PC-9 (cell line): ENCODE measurements at regions not wholly inside any gene's neighbourhood (a gene's known extent, or its start where the extent isn't known, plus 50 kb on each side); places are given as distances from the start of the nearest gene placed in this dataset.

ENCODE experiments used
- BruUV-seq: library from RNA; stranded (reverse); fragments of 400-500 nt; replicated peaks from 2 replicates; lab custom pipeline; 2021; lab: Mats Ljungman, UMichigan
- CTCF ChIA-PET: fragments of 300-600 bp; sonication (Branson Sonifier 250); formaldehyde crosslinking; loops from one replicate; lab custom pipeline; 2022; ENCODE audit warnings: antibody characterized with exemption; lab: Charles Lee
- POLR2A ChIA-PET: fragments of 300-600 bp; sonication (Branson Sonifier 250); formaldehyde crosslinking; loops from one replicate; lab custom pipeline; 2022; ENCODE audit warnings: antibody characterized with exemption; ENCODE audit not compliant: unreplicated experiment; lab: Charles Lee
- DNase-seq, 2 experiments: peaks; one replicate each; pipeline versions ENCODE4 v3.0.0 to v3.0.0-alpha.2; 2015 to 2022; ENCODE audit warnings: mixed read lengths in 1 of 2
- H2AFZ ChIP-seq: fragments of 200-600 bp; sonication (generic); 2 replicates; pipeline ENCODE4 v1.8.1; 2017; ENCODE audit warnings: antibody characterized with exemption
- H3F3A ChIP-seq: fragments of 200-600 bp; sonication (generic); 2 replicates; pipeline ENCODE4 v1.8.1; 2017; ENCODE audit warnings: antibody characterized with exemption, mild to moderate bottlenecking, low read depth; ENCODE audit not compliant: insufficient read depth
- H3K27ac ChIP-seq: fragments of 200-600 bp; sonication (generic); 2 replicates; pipeline ENCODE4 v1.6.1; 2016; ENCODE audit warnings: mixed run types
- H3K27me3 ChIP-seq: fragments of 200-600 bp; sonication (generic); 2 replicates; pipeline ENCODE4 v1.6.1; 2016; ENCODE audit warnings: low read depth, mixed run types; ENCODE audit not compliant: insufficient read depth
- H3K36me3 ChIP-seq: fragments of 200-600 bp; sonication (generic); 2 replicates; pipeline ENCODE4 v1.6.1; 2016; ENCODE audit warnings: low read depth, mixed run types
- H3K4me1 ChIP-seq: fragments of 200-600 bp; sonication (generic); replicated peaks from 2 replicates; pipeline ENCODE4 v1.6.1; 2016; ENCODE audit warnings: mixed run types; ENCODE audit not compliant: insufficient read depth
- H3K4me2 ChIP-seq: fragments of 200-600 bp; sonication (generic); 2 replicates; pipeline ENCODE4 v1.6.1; 2017; ENCODE audit warnings: mixed run types
- H3K4me3 ChIP-seq: fragments of 200-600 bp; sonication (generic); 2 replicates; pipeline ENCODE4 v1.6.1; 2016; ENCODE audit warnings: mixed run types
- H3K79me2 ChIP-seq: fragments of 200-600 bp; sonication (generic); 2 replicates; pipeline ENCODE4 v1.6.1; 2017; ENCODE audit warnings: low read depth, mixed run types
- H3K9me2 ChIP-seq: fragments of 200-600 bp; sonication (generic); 2 replicates; pipeline ENCODE4 v1.8.1; 2017; ENCODE audit warnings: mild to moderate bottlenecking; ENCODE audit not compliant: insufficient read depth
- H3K9me3 ChIP-seq: fragments of 200-600 bp; sonication (generic); 2 replicates; pipeline ENCODE4 v1.8.1; 2016; ENCODE audit warnings: low read depth; ENCODE audit not compliant: insufficient read depth
- H4K20me1 ChIP-seq: fragments of 200-600 bp; sonication (generic); 2 replicates; pipeline ENCODE4 v1.8.1; 2017; ENCODE audit not compliant: insufficient read depth
- EZH2 ChIP-seq: fragments of 200-600 bp; sonication (generic); IDR thresholded peaks from 2 replicates; pipeline ENCODE4 v1.8.0; 2017; ENCODE audit warnings: antibody characterized with exemption, low read depth
- intact Hi-C: fragments of 100-400 bp; cut with micrococcal nuclease; formaldehyde crosslinking; loops from one replicate; pipeline ENCODE4 v1.10.0; 2022; ENCODE audit not compliant: unreplicated experiment
- TF ChIP-seq, protein P1 (sequence below): fragments of 200-600 bp; sonication (generic); conservative IDR thresholded peaks from 2 replicates; pipeline ENCODE4 v1.6.1; 2017; ENCODE audit warnings: mixed run types, antibody characterized with exemption, mild to moderate bottlenecking, moderate library complexity

DNA sequence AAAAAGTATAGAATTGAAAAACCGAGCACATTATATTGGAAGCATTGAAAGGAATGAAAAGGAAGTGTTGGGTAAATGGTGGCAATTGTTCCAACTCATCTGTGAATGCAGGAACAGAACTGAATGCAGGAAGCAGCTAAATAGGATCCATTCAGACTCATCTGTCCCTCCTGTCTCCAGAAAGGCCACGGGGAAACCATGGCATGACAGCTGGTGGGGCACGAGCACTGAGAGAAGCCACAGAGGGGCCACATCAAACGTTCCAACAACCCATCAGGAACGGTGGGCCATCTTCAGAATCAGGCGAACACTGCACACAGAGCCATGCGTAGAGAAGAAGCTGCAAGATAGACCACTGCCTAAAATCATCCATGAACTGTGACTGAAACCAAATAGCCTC, 138.5 kb upstream of the SLC35G4 start:
- H2AFZ ChIP-seq, result no peak overlapping the region
- POLR2A ChIA-PET, result no interaction called here
- no peaks in the 10 kb centered on the region for H3F3A ChIP-seq
- no peak overlapping the region for H3K4me3 ChIP-seq
- H3K9me2 ChIP-seq, result no peaks in the 10 kb centered on the region
- no peak overlapping the region for H3K27ac ChIP-seq
- H3K9me3 ChIP-seq, result no peaks in the 10 kb centered on the region
- no peaks in the 10 kb centered on the region for H3K36me3 ChIP-seq
- no TSS peak for BruUV-seq
- intact Hi-C loops, result no loop called here
- H3K27me3 ChIP-seq, result peaks cover 31% of the 10 kb centered on the region
- TF ChIP-seq EZH2, result no peak
- TF ChIP-seq, protein P1, sequence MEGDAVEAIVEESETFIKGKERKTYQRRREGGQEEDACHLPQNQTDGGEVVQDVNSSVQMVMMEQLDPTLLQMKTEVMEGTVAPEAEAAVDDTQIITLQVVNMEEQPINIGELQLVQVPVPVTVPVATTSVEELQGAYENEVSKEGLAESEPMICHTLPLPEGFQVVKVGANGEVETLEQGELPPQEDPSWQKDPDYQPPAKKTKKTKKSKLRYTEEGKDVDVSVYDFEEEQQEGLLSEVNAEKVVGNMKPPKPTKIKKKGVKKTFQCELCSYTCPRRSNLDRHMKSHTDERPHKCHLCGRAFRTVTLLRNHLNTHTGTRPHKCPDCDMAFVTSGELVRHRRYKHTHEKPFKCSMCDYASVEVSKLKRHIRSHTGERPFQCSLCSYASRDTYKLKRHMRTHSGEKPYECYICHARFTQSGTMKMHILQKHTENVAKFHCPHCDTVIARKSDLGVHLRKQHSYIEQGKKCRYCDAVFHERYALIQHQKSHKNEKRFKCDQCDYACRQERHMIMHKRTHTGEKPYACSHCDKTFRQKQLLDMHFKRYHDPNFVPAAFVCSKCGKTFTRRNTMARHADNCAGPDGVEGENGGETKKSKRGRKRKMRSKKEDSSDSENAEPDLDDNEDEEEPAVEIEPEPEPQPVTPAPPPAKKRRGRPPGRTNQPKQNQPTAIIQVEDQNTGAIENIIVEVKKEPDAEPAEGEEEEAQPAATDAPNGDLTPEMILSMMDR, result no peak
- H3K4me1 ChIP-seq, result no peaks in the 10 kb centered on the region
- no peaks in the 10 kb centered on the region for H4K20me1 ChIP-seq
- no peaks in the 10 kb centered on the region for H3K79me2 ChIP-seq
- no peak overlapping the region for H3K4me2 ChIP-seq
- no peak for DNase-seq
- CTCF ChIA-PET, result no interaction called here

DNA sequence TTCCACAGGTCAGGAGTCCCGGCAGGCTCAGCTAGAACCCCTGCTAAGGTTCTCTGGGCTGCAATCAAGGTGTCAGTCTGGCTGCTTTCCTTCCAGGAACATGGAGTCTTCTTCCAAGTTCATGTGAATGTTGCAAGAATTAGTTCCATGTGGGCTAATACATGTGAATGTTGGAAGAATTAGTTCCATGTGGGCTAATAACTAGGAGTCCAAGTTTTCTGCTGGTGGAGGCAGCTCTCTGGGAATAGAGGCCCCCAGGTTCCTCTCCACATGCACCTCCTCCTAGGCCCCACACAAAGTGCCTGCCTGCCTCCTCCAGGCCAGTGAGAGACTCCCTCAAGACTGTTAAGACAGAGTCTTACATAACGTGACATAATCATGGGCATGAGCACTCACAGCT, 140.8 kb upstream of the SLC35G4 start:
- TF ChIP-seq, protein P1, result no peak
- no peak for TF ChIP-seq EZH2
- BruUV-seq, result no TSS peak
- no peaks in the 10 kb centered on the region for H3K4me1 ChIP-seq

DNA sequence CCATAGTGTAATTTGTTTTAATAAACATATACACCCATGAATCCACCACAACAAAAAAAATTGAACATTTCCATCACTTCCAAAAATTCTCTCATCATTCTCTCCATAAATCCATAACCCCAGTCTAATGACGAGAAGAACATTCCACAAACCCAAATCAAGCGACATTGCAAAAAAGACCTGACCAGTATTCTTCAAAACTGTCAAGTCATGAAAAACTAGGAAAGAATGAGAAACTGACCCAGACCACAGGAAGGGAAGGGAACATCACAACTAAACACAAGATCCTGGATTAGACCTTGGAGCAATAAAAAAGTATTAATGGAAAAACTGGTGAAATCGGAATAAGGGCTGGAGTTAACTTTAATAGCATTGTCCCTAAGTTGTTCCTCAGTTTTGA, 141.3 kb upstream of the SLC35G4 start:
- H3K27ac ChIP-seq, result no peak overlapping the region
- H3F3A ChIP-seq, result no peaks in the 10 kb centered on the region
- no peaks in the 10 kb centered on the region for H3K36me3 ChIP-seq
- H3K4me3 ChIP-seq, result no peak overlapping the region
- no peaks in the 10 kb centered on the region for H3K79me2 ChIP-seq
- H3K4me2 ChIP-seq, result no peak overlapping the region
- H3K9me3 ChIP-seq, result no peaks in the 10 kb centered on the region
- no TSS peak for BruUV-seq
- no peak for DNase-seq
- H3K9me2 ChIP-seq, result no peaks in the 10 kb centered on the region
- no peaks in the 10 kb centered on the region for H3K4me1 ChIP-seq
- H3K27me3 ChIP-seq, result peaks cover 43% of the 10 kb centered on the region
- intact Hi-C loops, result no loop called here
- POLR2A ChIA-PET, result no interaction called here
- no peak for TF ChIP-seq EZH2
- TF ChIP-seq, protein P1, result no peak
- CTCF ChIA-PET, result no interaction called here
- H2AFZ ChIP-seq, result no peak overlapping the region
- no peaks in the 10 kb centered on the region for H4K20me1 ChIP-seq

More for the DNA sequence above, 140.8 kb upstream of the SLC35G4 start:
- Histone ChIP-seq H3K79me2 (no peaks in the 10 kb centered on the region), H3K9me3 (no peaks in the 10 kb centered on the region), H3K36me3 (no peaks in the 10 kb centered on the region), H3K4me2 (no peak overlapping the region), H3K27me3 (peaks cover 43% of the 10 kb centered on the region), H2AFZ (no peak overlapping the region), H3K4me3 (no peak overlapping the region), H3F3A (no peaks in the 10 kb centered on the region), H4K20me1 (no peaks in the 10 kb centered on the region), H3K9me2 (no peaks in the 10 kb centered on the region), H3K27ac (no peak overlapping the region)
- POLR2A ChIA-PET, result no interaction called here
- CTCF ChIA-PET, result no interaction called here
- no peak for DNase-seq
- intact Hi-C loops, result no loop called here
